Endothelial cell of umbilical vein (primary cell): ENCODE measurements at regions not wholly inside any gene's neighbourhood (a gene's known extent, or its start where the extent isn't known, plus 50 kb on each side); places are given as distances from the start of the nearest gene placed in this dataset.

ENCODE experiments used
- CTCF ChIP-seq, 2 donors: IDR thresholded peaks; 1 replicate in 1 of 2; 2 replicates in 1 of 2; pipeline ENCODE4 v1.5.1; 2011; ENCODE audit warnings: low read length in 2 of 2, mild to moderate bottlenecking in 2 of 2, moderate library complexity in 2 of 2, control low read depth in 1 of 2, inconsistent platforms in 1 of 2, low read depth in 1 of 2; ENCODE audit not compliant: insufficient read depth in 1 of 2; ENCODE audit errors: extremely low read depth in 1 of 2
- EZH2 ChIP-seq: IDR thresholded peaks from 2 replicates; pipeline ENCODE4 v1.6.1; 2012; ENCODE audit warnings: borderline replicate concordance, low read depth, mild to moderate bottlenecking, moderate library complexity, low read length, inconsistent platforms; ENCODE audit not compliant: severe bottlenecking
- FOS ChIP-seq: IDR thresholded peaks from 2 replicates; pipeline ENCODE4 v1.6.1; 2011; ENCODE audit warnings: mild to moderate bottlenecking, low read length, moderate library complexity, borderline replicate concordance; ENCODE audit not compliant: insufficient read depth
- MAX ChIP-seq: IDR thresholded peaks from 2 replicates; pipeline ENCODE4 v1.6.1; 2011; ENCODE audit not compliant: insufficient read depth, insufficient read length
- POLR2A ChIP-seq: IDR thresholded peaks from 2 replicates; pipeline ENCODE4 v1.6.1; 2012; ENCODE audit warnings: low read depth, mild to moderate bottlenecking, control low read depth, low read length
- POLR2AphosphoS5 ChIP-seq: IDR thresholded peaks from 2 replicates; pipeline ENCODE4 v1.6.1; 2012; ENCODE audit warnings: low read depth, mild to moderate bottlenecking, control low read depth, low read length, moderate library complexity; ENCODE audit not compliant: insufficient read depth

- TF ChIP-seq EZH2 (no peak), CTCF (IDR thresholded peaks at IDR 0.05; ENCODE audit: extremely low read depth in 1 of 2, insufficient read depth in 1 of 2, low read depth in 1 of 2, low read length in 2 of 2) (no peak), POLR2AphosphoS5 (no peak), POLR2A (no peak), MAX (no peak), FOS (no peak)
Observed at GRCh38 chr18:79581406-79581805, 98.2 kb upstream of the CTDP1 start.
